NCI-H1092 treated with DMSO at 0.1 percent for 48 hours (cell line): ENCODE measurements at regions not wholly inside any gene's neighbourhood (a gene's known extent, or its start where the extent isn't known, plus 50 kb on each side); places are given as distances from the start of the nearest gene placed in this dataset.
"Not testable (repeated sequence)": the region's sequence is repeated elsewhere in the genome, so short reads cannot be mapped to it uniquely, and the experiment has no call there.

Experiments used
- DNase-seq: peaks from one replicate; lab custom pipeline; 2025; lab: John Stamatoyannopoulos, UW

DNA sequence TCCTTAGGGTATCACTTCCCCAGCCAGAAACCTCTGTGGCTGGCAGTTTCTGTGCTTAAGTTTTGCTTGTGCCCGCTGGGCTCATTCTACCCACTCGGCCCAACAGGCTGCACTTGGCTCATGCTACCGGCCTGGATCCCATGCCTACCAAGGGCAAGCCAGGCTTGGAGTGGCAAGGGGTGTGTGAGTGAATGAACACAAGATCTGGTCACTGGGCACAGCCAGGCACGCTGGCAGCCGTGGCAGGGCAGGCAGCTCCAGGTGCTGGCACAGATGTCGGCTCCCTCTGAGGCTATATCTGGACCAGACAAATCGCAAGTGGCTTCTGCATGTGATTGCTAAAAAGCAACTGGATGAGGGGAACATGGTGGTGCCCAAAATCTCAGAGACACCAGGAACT, 740.5 kb upstream of the B3GALT2 start:
- DNase-seq, result no peak

GRCh38 chr1:193919827-193920226, 733.4 kb upstream of the B3GALT2 start:
- no peak for DNase-seq

DNA sequence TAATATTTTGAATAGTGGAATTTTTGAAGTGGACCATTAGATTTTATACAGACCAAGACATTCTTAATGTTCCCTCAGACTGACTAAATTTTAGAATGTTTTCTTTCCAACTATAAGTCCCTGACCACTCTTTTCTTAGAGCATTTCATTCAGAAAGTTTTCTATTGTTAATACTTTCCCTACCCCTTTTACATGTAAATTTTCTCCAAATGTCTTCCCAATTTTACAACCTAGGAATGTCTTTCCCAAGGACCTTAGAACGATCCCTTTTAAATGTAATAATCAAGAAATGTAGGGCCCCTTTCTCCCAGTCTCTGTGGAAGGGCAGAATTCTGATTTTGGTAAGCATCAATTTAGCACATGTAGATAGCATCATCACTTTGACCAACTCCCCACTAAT, 730.0 kb upstream of the B3GALT2 start:
- DNase-seq, result no peak

- DNase-seq, result no peak
Measured at GRCh38 chr1:193914871-193915270, 728.5 kb upstream of the B3GALT2 start.

- no peak for DNase-seq
Measured at GRCh38 chr1:193909406-193910082, 723.1 kb upstream of the B3GALT2 start.

GRCh38 chr1:193905288-193906085, 719.1 kb upstream of the B3GALT2 start:
- no peak for DNase-seq

DNA sequence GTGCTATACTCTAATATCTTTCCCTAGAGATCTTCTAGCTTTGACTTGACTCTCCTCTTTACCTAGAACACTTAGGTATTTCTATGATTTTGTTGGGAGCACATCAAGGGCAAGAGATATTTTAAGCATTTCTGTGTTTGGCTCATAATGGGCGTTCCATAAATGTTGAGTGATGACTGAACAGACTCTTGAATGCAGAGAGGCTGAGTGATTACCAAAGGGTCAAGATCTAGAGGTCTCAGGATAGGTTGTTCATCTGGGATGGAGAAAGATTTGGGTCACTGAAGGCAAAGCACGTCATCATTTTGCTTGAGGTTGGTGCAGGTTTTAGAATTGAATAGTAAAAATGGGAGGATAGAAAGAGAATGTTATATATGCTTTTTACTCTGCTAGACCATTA, 705.4 kb upstream of the B3GALT2 start:
- no peak for DNase-seq

GRCh38 chr1:193890935-193891334, 704.5 kb upstream of the B3GALT2 start:
- DNase-seq, result no peak

GRCh38 chr1:193884848-193885558, 698.6 kb upstream of the B3GALT2 start:
- DNase-seq, result no peak

- DNase-seq, result not testable (repeated sequence)
Measured at GRCh38 chr1:193877920-193878319, 691.5 kb upstream of the B3GALT2 start.

- DNase-seq, result no peak
Measured at GRCh38 chr1:193868425-193868824, 682.0 kb upstream of the B3GALT2 start.

- no peak for DNase-seq
Measured at GRCh38 chr1:193856261-193856660, 669.8 kb upstream of the B3GALT2 start.

- DNase-seq, result peak; percentile 94
Measured at GRCh38 chr1:193850745-193851144, 664.3 kb upstream of the B3GALT2 start.

DNA sequence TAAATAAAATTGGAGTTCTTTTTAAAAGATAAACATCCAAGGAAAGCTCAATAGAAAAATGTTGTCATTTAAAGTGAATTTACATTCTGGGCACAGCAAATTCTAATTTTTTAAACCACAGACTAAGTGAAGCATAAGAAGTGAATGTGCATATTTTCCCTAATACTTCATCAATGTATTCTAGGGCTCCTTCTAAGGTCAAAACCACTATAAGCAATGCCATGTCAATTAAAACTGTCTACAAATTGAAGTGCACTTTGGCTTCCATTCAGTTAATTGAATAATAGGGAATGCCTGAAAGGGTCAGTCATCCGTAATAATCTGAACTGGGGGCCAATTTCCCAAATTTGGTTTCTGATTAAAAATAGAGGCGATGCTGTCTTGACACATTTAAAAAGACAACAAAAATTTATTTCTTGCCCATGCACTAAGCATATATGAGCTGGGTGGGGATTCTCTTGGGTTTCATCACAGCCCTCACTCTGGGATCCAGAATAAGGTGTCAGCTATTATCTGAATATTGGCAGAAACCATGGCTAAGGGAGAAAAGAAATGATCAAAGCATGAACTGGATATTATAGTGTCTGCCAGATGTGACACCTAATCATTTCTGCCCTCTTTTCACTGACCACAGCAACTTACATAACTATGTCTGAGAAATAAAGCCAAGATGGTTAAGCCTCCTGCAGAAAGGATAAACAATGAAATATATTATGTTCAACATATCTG, 660.6 kb upstream of the B3GALT2 start:
- DNase-seq, result peak; percentile 58

- DNase-seq, result no peak
Measured at GRCh38 chr1:193846411-193846810, 660.0 kb upstream of the B3GALT2 start.

DNA sequence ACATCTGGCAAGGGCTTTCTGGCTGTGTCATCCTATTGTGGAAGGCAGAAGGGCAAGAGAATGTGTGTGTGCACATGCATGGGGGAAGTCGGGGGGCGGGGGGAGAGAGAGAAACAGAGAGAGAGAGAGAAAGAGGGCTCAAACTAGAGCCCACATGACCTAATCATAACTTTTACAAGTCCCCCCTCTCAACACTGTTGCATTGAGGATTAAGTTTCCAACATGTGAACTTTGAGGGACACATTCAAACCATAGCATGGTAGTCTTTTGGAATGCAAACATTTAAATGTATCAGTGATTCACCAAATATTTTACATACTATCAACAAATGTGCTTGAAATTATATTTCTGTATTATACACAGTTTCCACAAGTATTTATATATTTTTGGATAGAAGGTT, 655.4 kb upstream of the B3GALT2 start:
- DNase-seq, result no peak

DNA sequence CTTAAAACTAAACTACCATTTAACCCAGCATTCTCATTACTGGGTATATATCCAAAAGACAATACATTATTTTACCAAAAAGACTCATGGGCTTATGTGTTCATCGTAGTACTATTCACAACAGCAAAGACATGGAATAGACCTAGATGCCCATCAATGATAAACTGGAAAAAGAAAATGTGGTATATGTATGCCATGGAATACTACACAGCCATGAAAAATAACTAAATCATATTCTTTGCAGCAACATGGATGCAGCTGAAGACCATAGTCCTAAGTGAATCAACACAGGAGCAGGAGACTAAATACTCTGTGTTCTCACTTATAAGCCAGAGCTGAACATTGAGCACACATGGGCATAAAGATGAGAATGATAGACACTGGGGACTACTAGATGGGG, 645.1 kb upstream of the B3GALT2 start:
- no peak for DNase-seq

GRCh38 chr1:193827516-193827915, 641.1 kb upstream of the B3GALT2 start:
- DNase-seq, result no peak

DNA sequence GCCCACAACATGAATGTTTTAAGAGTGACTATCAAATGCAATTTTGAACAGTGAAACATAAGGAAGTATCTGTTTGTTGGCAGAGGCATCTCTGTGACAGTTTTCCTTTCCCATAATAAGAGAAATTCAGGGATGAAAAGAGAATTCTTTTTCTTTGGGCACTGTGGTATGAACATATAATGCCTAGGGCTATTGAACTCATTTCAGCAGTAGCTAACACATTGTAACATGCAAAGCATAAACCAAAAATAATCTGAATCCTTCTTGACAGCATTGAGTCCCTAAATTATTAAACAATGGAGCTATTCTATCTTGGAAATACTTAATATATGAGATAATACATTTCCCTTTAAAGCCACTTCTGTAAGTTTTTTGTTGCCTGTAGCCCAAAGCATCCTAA, 633.0 kb upstream of the B3GALT2 start:
- DNase-seq, result no peak

- no peak for DNase-seq
Measured at GRCh38 chr1:193807208-193807607, 620.8 kb upstream of the B3GALT2 start.

GRCh38 chr1:193806079-193807048, 620.0 kb upstream of the B3GALT2 start:
- DNase-seq, result no peak
